Thyroid gland (tissue), 4 donors: ENCODE measurements at regions not wholly inside any gene's neighbourhood (a gene's known extent, or its start where the extent isn't known, plus 50 kb on each side); places are given as distances from the start of the nearest gene placed in this dataset.

Source experiments
- DNase-seq, 2 donors: peaks; one replicate each; pipeline ENCODE4 v3.0.0-alpha.2; 2019
- H3K27ac ChIP-seq, 3 donors: fragments of 200-600 bp; sonication (generic); 1 replicate in 2 of 3; 2 replicates in 1 of 3; pipeline ENCODE4 v1.5.1; 2016 to 2019; ENCODE audit warnings: mild to moderate bottlenecking in 1 of 3, moderate library complexity in 1 of 3
- H3K27me3 ChIP-seq: fragments of 200-600 bp; sonication (generic); one replicate; pipeline ENCODE4 v1.5.1; 2019
- H3K36me3 ChIP-seq, 2 donors: fragments of 200-600 bp; sonication (generic); one replicate each; pipeline ENCODE4 v1.5.1; 2016 to 2019
- H3K4me1 ChIP-seq, 2 donors: fragments of 200-600 bp; sonication (generic); one replicate each; pipeline ENCODE4 v1.5.1; 2017 to 2019
- H3K4me3 ChIP-seq, 3 donors: fragments of 200-600 bp; sonication (generic); replicated peaks in 1 of 3; 1 replicate in 2 of 3; 2 replicates in 1 of 3; pipeline ENCODE4 v1.5.1; 2016; ENCODE audit warnings: mild to moderate bottlenecking in 1 of 3
- H3K9me3 ChIP-seq: fragments of 200-600 bp; sonication (generic); one replicate; pipeline ENCODE4 v1.5.1; 2017
- POLR2A ChIP-seq, 2 donors: fragments of 450-650 bp; IDR thresholded peaks; one replicate each; pipeline ENCODE4 v1.6.1; 2017; ENCODE audit warnings: antibody characterized with exemption in 2 of 2, mild to moderate bottlenecking in 2 of 2, moderate library complexity in 1 of 2
- WGBS, 2 donors: methylation state at CpG; one replicate each; pipeline ENCODE4 v1.1.5; 2017; 5-methylcytosine and 5-hydroxymethylcytosine counted together
- intact Hi-C: fragments of 100-400 bp; cut with DNase I; formaldehyde crosslinking; loops from one replicate; pipeline ENCODE4 v1.15.1; 2023
- TF ChIP-seq, protein P1 (sequence below), 6 experiments: fragments of 200-600 bp in 3 of 6; fragments of 450-650 bp in 3 of 6; sonication (generic) in 3 of 6; IDR thresholded peaks; one replicate each; pipeline ENCODE4 v1.5.1; 2016 to 2019; ENCODE audit warnings: antibody characterized with exemption in 6 of 6, mild to moderate bottlenecking in 2 of 6, inconsistent platforms in 1 of 6, moderate library complexity in 1 of 6

DNA sequence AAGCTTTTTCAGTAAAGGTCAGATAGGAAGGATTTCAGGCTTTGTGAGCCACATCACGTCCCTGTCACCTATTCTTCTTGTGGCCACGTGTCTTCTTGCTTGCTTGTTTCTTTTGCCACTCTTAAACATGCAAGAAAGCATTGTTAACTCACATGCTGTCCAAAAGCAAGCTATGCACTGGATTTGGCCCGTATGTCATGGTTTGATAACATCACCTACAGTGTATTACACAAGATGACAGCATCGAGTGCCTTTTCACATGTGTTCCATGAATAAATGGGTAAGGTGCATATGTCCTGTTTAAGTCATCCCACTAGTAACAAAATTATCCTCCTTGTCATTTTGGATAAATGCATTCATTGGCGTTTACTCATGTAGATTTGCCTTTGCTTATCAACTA lies 468.0 kb upstream of the FAT1 start:
- no peak for TF ChIP-seq POLR2A (IDR thresholded peaks at IDR 0.05)
- TF ChIP-seq, protein P1, sequence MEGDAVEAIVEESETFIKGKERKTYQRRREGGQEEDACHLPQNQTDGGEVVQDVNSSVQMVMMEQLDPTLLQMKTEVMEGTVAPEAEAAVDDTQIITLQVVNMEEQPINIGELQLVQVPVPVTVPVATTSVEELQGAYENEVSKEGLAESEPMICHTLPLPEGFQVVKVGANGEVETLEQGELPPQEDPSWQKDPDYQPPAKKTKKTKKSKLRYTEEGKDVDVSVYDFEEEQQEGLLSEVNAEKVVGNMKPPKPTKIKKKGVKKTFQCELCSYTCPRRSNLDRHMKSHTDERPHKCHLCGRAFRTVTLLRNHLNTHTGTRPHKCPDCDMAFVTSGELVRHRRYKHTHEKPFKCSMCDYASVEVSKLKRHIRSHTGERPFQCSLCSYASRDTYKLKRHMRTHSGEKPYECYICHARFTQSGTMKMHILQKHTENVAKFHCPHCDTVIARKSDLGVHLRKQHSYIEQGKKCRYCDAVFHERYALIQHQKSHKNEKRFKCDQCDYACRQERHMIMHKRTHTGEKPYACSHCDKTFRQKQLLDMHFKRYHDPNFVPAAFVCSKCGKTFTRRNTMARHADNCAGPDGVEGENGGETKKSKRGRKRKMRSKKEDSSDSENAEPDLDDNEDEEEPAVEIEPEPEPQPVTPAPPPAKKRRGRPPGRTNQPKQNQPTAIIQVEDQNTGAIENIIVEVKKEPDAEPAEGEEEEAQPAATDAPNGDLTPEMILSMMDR (IDR thresholded peaks at IDR 0.05), result no peak
- Histone ChIP-seq H3K9me3 (no peaks in the 10 kb centered on the region), H3K27ac (no peak overlapping the region), H3K4me1 (no peaks in the 10 kb centered on the region), H3K36me3 (no peaks in the 10 kb centered on the region), H3K27me3 (no peaks in the 10 kb centered on the region), H3K4me3 (no peak overlapping the region)
- intact Hi-C loops, result no loop called here
- 70 to 81% methylated on average over 5 of the region's 5 CpGs for WGBS, 2 donors
- no peak for DNase-seq

DNA sequence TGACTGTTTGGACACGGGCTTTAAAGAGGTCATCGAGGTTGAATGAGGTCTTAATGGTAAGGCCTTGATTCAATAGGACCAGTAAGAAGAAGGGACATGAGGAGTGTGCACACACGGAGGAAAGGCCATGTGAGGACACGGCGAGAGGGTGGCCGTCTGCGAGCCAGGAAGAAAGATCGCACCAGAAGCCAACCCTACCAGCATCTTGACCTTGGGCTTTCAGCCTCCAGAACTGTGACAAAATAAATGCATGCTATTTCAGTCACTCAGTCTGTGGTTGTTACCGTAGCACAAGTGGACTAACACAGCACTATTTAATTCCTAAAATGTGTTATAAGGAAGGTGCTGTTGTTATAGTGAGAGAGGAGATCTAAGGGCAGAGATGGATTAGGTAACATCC lies 468.6 kb upstream of the FAT1 start:
- H3K4me3 ChIP-seq, result no peak overlapping the region
- H3K36me3 ChIP-seq, result no peaks in the 10 kb centered on the region
- H3K27ac ChIP-seq, result no peak overlapping the region
- intact Hi-C loops, result no loop called here
- WGBS, 2 donors, result 91 to 93% methylated on average over 9 of the region's 9 CpGs
- no peaks in the 10 kb centered on the region for H3K27me3 ChIP-seq
- H3K4me1 ChIP-seq, result no peaks in the 10 kb centered on the region
- TF ChIP-seq, protein P1 (IDR thresholded peaks at IDR 0.05), result no peak
- TF ChIP-seq POLR2A (IDR thresholded peaks at IDR 0.05), result no peak
- DNase-seq, result no peak
- H3K9me3 ChIP-seq, result no peaks in the 10 kb centered on the region

DNA sequence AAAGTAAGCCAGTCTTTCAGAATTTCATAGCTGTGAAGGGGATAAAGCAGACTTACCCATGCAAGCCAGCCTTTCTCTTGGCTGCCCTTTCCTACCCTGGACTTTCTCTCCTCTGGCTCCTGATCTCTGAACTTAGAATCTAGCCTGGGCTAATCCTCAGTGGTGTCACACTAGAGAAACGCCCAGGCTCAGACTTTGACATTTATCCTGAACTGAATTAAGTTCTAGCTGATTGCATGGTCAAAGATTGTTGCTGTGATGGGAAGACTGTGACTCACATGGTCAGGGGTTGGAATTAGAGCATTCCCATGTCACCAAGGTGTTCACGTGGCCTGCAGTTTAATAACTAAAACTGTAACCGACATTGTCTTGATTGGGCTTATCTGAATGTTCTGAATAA lies 469.5 kb upstream of the FAT1 start:
- TF ChIP-seq, protein P1 (IDR thresholded peaks at IDR 0.05), result no peak
- TF ChIP-seq POLR2A (IDR thresholded peaks at IDR 0.05), result no peak

DNA sequence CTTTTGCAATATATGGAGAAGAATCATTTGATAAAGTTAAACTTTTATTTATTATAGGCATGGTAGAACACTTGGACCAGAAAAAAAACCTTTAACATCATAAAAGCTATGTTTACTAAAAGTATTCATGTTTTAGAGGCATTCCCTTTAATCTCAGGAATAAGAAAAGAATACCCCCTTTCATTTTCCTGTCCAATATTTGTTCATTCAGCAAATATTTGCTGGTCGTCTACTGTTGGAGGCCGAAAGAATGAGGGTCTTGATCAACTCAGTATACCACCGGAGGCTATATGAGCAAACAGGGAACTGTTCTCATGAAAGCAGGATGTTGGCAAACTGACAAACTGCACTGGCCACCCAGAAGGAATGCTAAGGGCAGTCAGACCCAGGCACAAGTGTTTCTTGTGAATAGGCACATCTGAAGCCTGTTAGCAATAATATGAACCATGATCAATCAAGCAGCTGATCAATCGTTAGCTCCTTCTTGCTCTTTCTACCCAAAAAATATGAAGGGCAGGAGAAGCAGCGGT lies 480.8 kb upstream of the FAT1 start:
- intact Hi-C loops, result no loop called here
- no peaks in the 10 kb centered on the region for H3K27me3 ChIP-seq
- no peak overlapping the region for H3K27ac ChIP-seq
- no peaks in the 10 kb centered on the region for H3K9me3 ChIP-seq
- H3K36me3 ChIP-seq, result no peaks in the 10 kb centered on the region
- TF ChIP-seq POLR2A (IDR thresholded peaks at IDR 0.05), result no peak
- TF ChIP-seq, protein P1 (IDR thresholded peaks at IDR 0.05), result no peak
- no peak overlapping the region for H3K4me3 ChIP-seq
- no peaks in the 10 kb centered on the region for H3K4me1 ChIP-seq
- no peak for DNase-seq
- whole genome bisulfite sequencing, 2 donors, result 68% methylated on average over 5 of the region's 5 CpGs

More for the DNA sequence above, 469.5 kb upstream of the FAT1 start:
- Histone ChIP-seq H3K4me3 (no peak overlapping the region), H3K4me1 (no peaks in the 10 kb centered on the region), H3K36me3 (no peaks in the 10 kb centered on the region), H3K27ac (no peak overlapping the region), H3K27me3 (no peaks in the 10 kb centered on the region), H3K9me3 (no peaks in the 10 kb centered on the region)
- WGBS, 2 donors, result 59 to 60% methylated on average over 3 of the region's 3 CpGs
- DNase-seq, result no peak
- intact Hi-C loops, result no loop called here

DNA sequence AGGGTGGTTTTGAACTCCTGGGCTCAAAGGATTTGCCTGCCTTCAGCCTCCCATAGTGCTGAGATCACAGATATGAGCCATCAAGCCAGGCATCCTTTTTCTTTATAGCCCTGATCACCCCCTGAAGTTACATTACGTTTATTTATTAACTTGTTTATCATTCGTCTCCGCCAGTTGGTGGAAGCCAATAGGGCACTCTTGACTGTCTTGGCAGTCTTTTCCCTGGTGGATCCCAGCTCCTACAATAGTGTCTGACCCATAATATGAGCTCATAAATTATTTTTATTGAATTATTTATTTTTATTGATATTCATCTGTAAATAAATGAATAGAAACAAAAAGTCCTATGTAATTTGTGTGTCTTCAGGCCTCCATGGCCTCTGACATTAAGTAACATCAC lies 484.3 kb upstream of the FAT1 start:
- 76 to 96% methylated on average over 3 of the region's 3 CpGs for WGBS, 2 donors
- Histone ChIP-seq H3K27me3 (no peaks in the 10 kb centered on the region), H3K4me1 (no peaks in the 10 kb centered on the region), H3K9me3 (no peaks in the 10 kb centered on the region), H3K36me3 (no peaks in the 10 kb centered on the region), H3K4me3 (no peak overlapping the region), H3K27ac (no peak overlapping the region)
- no peak for DNase-seq
- no peak for TF ChIP-seq POLR2A (IDR thresholded peaks at IDR 0.05)
- TF ChIP-seq, protein P1 (IDR thresholded peaks at IDR 0.05), result no peak
- intact Hi-C loops, result no loop called here
